ENCODE measurements at regions not wholly inside any gene's neighbourhood (a gene's known extent, or its start where the extent isn't known, plus 50 kb on each side); places are given as distances from the start of the nearest gene placed in this dataset.

- H3K27ac Mint-ChIP-seq (ENCODE audit: unreplicated experiment) = peak overlapping the region; percentile 62
- H3K4me1 Mint-ChIP-seq (ENCODE audit: low read depth, unreplicated experiment) = peaks cover 20% of the 10 kb centered on the region
Observed at GRCh38 chrX:69307756-69308155, 142.5 kb upstream of the PJA1 start.

GRCh38 chrX:69307029-69307428 lies 141.8 kb upstream of the PJA1 start:
- H3K27me3 Mint-ChIP-seq (ENCODE audit: unreplicated experiment) = peaks cover 7% of the 10 kb centered on the region
- H3K4me3 Mint-ChIP-seq (ENCODE audit: unreplicated experiment) = no peak overlapping the region
- TF ChIP-seq CTCF (IDR thresholded peaks at IDR 0.05; ENCODE audit: partially characterized antibody, unreplicated experiment) = no peak
- peaks cover 17% of the 10 kb centered on the region for H3K4me1 Mint-ChIP-seq (ENCODE audit: low read depth, unreplicated experiment)
- no peak for DNase-seq
- H3K9me3 Mint-ChIP-seq (ENCODE audit: unreplicated experiment) = peaks cover 7% of the 10 kb centered on the region
- no peak overlapping the region for H3K27ac Mint-ChIP-seq (ENCODE audit: unreplicated experiment)
- H3K36me3 Mint-ChIP-seq (ENCODE audit: unreplicated experiment) = no peaks in the 10 kb centered on the region

More at GRCh38 chrX:69307756-69308155, 142.5 kb upstream of the PJA1 start:
- Mint-ChIP-seq H3K4me3 (ENCODE audit: unreplicated experiment) (peak overlapping the region; percentile 55), H3K36me3 (ENCODE audit: unreplicated experiment) (no peaks in the 10 kb centered on the region), H3K27me3 (ENCODE audit: unreplicated experiment) (peaks cover 7% of the 10 kb centered on the region), H3K9me3 (ENCODE audit: unreplicated experiment) (peaks cover 9% of the 10 kb centered on the region)
- DNase-seq = peak; percentile 43
- TF ChIP-seq CTCF (IDR thresholded peaks at IDR 0.05; ENCODE audit: partially characterized antibody, unreplicated experiment) = no peak

- H3K27me3 Mint-ChIP-seq (ENCODE audit: unreplicated experiment) = peaks cover 7% of the 10 kb centered on the region
- DNase-seq = no peak
- no peak overlapping the region for H3K27ac Mint-ChIP-seq (ENCODE audit: unreplicated experiment)
- H3K4me1 Mint-ChIP-seq (ENCODE audit: low read depth, unreplicated experiment) = peaks cover 15% of the 10 kb centered on the region
- H3K36me3 Mint-ChIP-seq (ENCODE audit: unreplicated experiment) = no peaks in the 10 kb centered on the region
- no peak overlapping the region for H3K4me3 Mint-ChIP-seq (ENCODE audit: unreplicated experiment)
- peaks cover 7% of the 10 kb centered on the region for H3K9me3 Mint-ChIP-seq (ENCODE audit: unreplicated experiment)
- TF ChIP-seq CTCF (IDR thresholded peaks at IDR 0.05; ENCODE audit: partially characterized antibody, unreplicated experiment) = no peak
Observed at GRCh38 chrX:69306063-69306404, 140.8 kb upstream of the PJA1 start.

- no peak overlapping the region for H3K4me3 Mint-ChIP-seq (ENCODE audit: unreplicated experiment)
Observed at GRCh38 chrX:69305333-69306062, 140.2 kb upstream of the PJA1 start.

More at GRCh38 chrX:69305333-69306062, 140.2 kb upstream of the PJA1 start:
- peak; percentile 39 for DNase-seq
- Mint-ChIP-seq H3K9me3 (ENCODE audit: unreplicated experiment) (peaks cover 7% of the 10 kb centered on the region), H3K4me1 (ENCODE audit: low read depth, unreplicated experiment) (peaks cover 15% of the 10 kb centered on the region), H3K36me3 (ENCODE audit: unreplicated experiment) (no peaks in the 10 kb centered on the region), H3K27ac (ENCODE audit: unreplicated experiment) (no peak overlapping the region), H3K27me3 (ENCODE audit: unreplicated experiment) (peaks cover 6% of the 10 kb centered on the region)
- no peak for TF ChIP-seq CTCF (IDR thresholded peaks at IDR 0.05; ENCODE audit: partially characterized antibody, unreplicated experiment)
